ENCODE measurements at regions not wholly inside any gene's neighbourhood (a gene's known extent, or its start where the extent isn't known, plus 50 kb on each side); places are given as distances from the start of the nearest gene placed in this dataset.

- no peak overlapping the region for H3K14ac ChIP-seq (ENCODE audit: insufficient read depth, low read length)
- WGBS (ENCODE audit: extremely low coverage, insufficient read length, low lambda C conversion rate), result 100% methylated on average over 2 of the region's 8 CpGs
- no peak overlapping the region for H4K5ac ChIP-seq (ENCODE audit: insufficient read length, low read depth, low read length)
- no peak overlapping the region for H2BK12ac ChIP-seq (ENCODE audit: insufficient read length, low read depth, low read length)
- H3K27ac Mint-ChIP-seq, result no peak overlapping the region; a peak in 1 of 7 replicates
- no peaks in the 10 kb centered on the region for H3K27me3 ChIP-seq (ENCODE audit: insufficient read depth, low read length)
- H3K4me1 Mint-ChIP-seq, result peaks cover 0 to 3% of the 10 kb centered on the region in 2 experiments; a peak in 2 of 4 replicates
- no peaks in the 10 kb centered on the region for H4K20me1 ChIP-seq (ENCODE audit: control insufficient read depth, insufficient read depth, insufficient read length)
- H3K4me3 Mint-ChIP-seq, result no peak overlapping the region
- no peak overlapping the region for H2AFZ ChIP-seq (ENCODE audit: low read length)
- H3K27me3 Mint-ChIP-seq (ENCODE audit: low read depth), result no peaks in the 10 kb centered on the region; the same call in 1 of the 2 replicates
- H3K79me1 ChIP-seq (ENCODE audit: insufficient read depth, low read depth, low read length, poor library complexity, severe bottlenecking), result no peaks in the 10 kb centered on the region
- no peak overlapping the region for H4K8ac ChIP-seq (replicated peaks; ENCODE audit: insufficient read length, low read depth, low read length)
- H3K4me1 ChIP-seq (ENCODE audit: insufficient read depth, low read length), result no peaks in the 10 kb centered on the region
- no peak overlapping the region for H3K4ac ChIP-seq (ENCODE audit: low read depth, low read length)
- H3K23me2 ChIP-seq (ENCODE audit: insufficient read length, low read depth, low read length, poor library complexity, severe bottlenecking), result no peaks in the 10 kb centered on the region
- no peak overlapping the region for H2BK15ac ChIP-seq (ENCODE audit: low read depth, low read length)
- no peak overlapping the region for H2AK5ac ChIP-seq (ENCODE audit: insufficient read length, low read length)
- no peak overlapping the region for H2BK120ac ChIP-seq (ENCODE audit: low read depth, low read length, poor library complexity, severe bottlenecking)
- no peak for DNase-seq
- H3K4me2 ChIP-seq (ENCODE audit: insufficient read depth, insufficient read length, low read length), result no peak overlapping the region
- no peak for TF ChIP-seq CTCF (conservative IDR thresholded peaks at IDR 0.05)
- no peak overlapping the region for H4K91ac ChIP-seq (ENCODE audit: insufficient read length, low read depth, low read length)
- H3K79me2 ChIP-seq (ENCODE audit: insufficient read depth, low read length), result no peaks in the 10 kb centered on the region
- H3K56ac ChIP-seq (ENCODE audit: insufficient read length, low read depth, low read length), result no peak overlapping the region
- H3K9me3 Mint-ChIP-seq, result peaks cover 0 to 5% of the 10 kb centered on the region in 2 experiments; a peak in 2 of 5 replicates
- H3K36me3 Mint-ChIP-seq (ENCODE audit: insufficient read depth in 1 of 3, low read depth in 3 of 3), result no peaks in the 10 kb centered on the region
- no peaks in the 10 kb centered on the region for H3K9me3 ChIP-seq (ENCODE audit: control insufficient read depth, low read depth, low read length)
- no peak overlapping the region for H2BK5ac ChIP-seq (ENCODE audit: insufficient read length, low read length)
- no peak overlapping the region for H3T11ph ChIP-seq (ENCODE audit: low read length)
- H3K18ac ChIP-seq (ENCODE audit: insufficient read length, low read depth, low read length), result no peak overlapping the region
- no peak overlapping the region for H3K27ac ChIP-seq (ENCODE audit: insufficient read length, low read depth, low read length)
- H2BK20ac ChIP-seq (ENCODE audit: low read depth, low read length, poor library complexity, severe bottlenecking), result no peak overlapping the region
- H3K9ac ChIP-seq (ENCODE audit: extremely low read depth, insufficient read length, low read length), result no peak overlapping the region
- no peak overlapping the region for H3K23ac ChIP-seq (ENCODE audit: insufficient read length, low read depth, low read length)
These were observed 86.3 kb upstream of the PMEPA1 start for GRCh38 chr20:57795977-57796560.
